Smooth muscle cell (in vitro differentiated cells): ENCODE measurements at regions not wholly inside any gene's neighbourhood (a gene's known extent, or its start where the extent isn't known, plus 50 kb on each side); places are given as distances from the start of the nearest gene placed in this dataset.

Experiments used
- DNase-seq: peaks from one replicate; lab custom pipeline; 2025; ENCODE audit not compliant: unreplicated experiment; lab: John Stamatoyannopoulos, UW
- H2AFZ ChIP-seq: fragments of 200-600 bp; sonication (generic); 2 replicates; pipeline ENCODE4 v1.6.0; 2016; ENCODE audit warnings: antibody characterized with exemption, low read depth, mild to moderate bottlenecking
- H3F3A ChIP-seq: fragments of 200-600 bp; sonication (generic); 2 replicates; pipeline ENCODE4 v1.6.0; 2017; ENCODE audit warnings: antibody characterized with exemption, low read depth
- H3K27ac ChIP-seq: fragments of 200-600 bp; sonication (generic); 2 replicates; pipeline ENCODE4 v1.5.1; 2016; ENCODE audit warnings: low read depth, mild to moderate bottlenecking
- H3K27me3 ChIP-seq: fragments of 200-600 bp; sonication (generic); 2 replicates; pipeline ENCODE4 v1.6.1; 2016; ENCODE audit warnings: low read depth, mild to moderate bottlenecking
- H3K36me3 ChIP-seq: fragments of 200-600 bp; sonication (generic); 2 replicates; pipeline ENCODE4 v1.5.1; 2016; ENCODE audit warnings: low read depth
- H3K4me1 ChIP-seq: fragments of 200-600 bp; sonication (generic); 2 replicates; pipeline ENCODE4 v1.5.1; 2016; ENCODE audit warnings: low read depth
- H3K4me2 ChIP-seq: fragments of 200-600 bp; sonication (generic); 2 replicates; pipeline ENCODE4 v1.6.0; 2016; ENCODE audit warnings: mild to moderate bottlenecking
- H3K4me3 ChIP-seq: fragments of 200-600 bp; sonication (generic); 2 replicates; pipeline ENCODE4 v1.5.1; 2016; ENCODE audit warnings: mild to moderate bottlenecking
- H3K79me2 ChIP-seq: fragments of 200-600 bp; sonication (generic); 2 replicates; pipeline ENCODE4 v1.6.0; 2016; ENCODE audit warnings: low read depth, mild to moderate bottlenecking
- H3K9ac ChIP-seq: fragments of 200-600 bp; sonication (generic); 2 replicates; pipeline ENCODE4 v1.6.0; 2016; ENCODE audit warnings: low read depth
- H3K9me3 ChIP-seq: fragments of 200-600 bp; sonication (generic); replicated peaks from 2 replicates; pipeline ENCODE4 v1.5.1; 2016; ENCODE audit warnings: low read depth
- H4K20me1 ChIP-seq: fragments of 200-600 bp; sonication (generic); 2 replicates; pipeline ENCODE4 v1.6.0; 2016; ENCODE audit warnings: low read depth
- WGBS: methylation state at CpG from one replicate; pipeline ENCODE4 v1.1.7; 2016; ENCODE audit warnings: low lambda C conversion rate; 5-methylcytosine and 5-hydroxymethylcytosine counted together
- TF ChIP-seq, protein P1 (sequence below): fragments of 200-600 bp; sonication (generic); IDR thresholded peaks from 2 replicates; pipeline ENCODE4 v1.5.1; 2017; ENCODE audit warnings: borderline replicate concordance, mild to moderate bottlenecking, antibody characterized with exemption; ENCODE audit not compliant: insufficient read depth, poor library complexity, severe bottlenecking

DNA sequence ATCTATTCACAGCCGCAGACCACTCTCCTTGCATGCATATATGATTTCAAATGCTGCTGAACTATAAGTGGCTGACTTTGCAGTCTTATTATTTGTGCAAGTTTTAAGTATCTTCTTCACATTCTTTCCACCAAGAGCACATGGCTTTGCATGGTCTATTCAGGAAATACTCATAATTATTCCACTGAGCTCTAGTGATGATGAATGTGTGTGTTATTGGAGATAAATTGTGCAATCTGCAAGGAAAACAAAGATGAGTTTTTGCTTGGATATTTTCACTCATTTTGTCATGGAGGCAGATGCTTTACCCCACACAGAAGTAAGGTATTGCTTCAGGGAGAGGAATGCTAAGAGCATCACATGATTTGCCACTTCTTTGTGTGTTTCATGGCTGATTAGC, 764.6 kb downstream of the TBC1D32 start:
- Histone ChIP-seq H3K4me1 (no peaks in the 10 kb centered on the region), H3K4me3 (no peak overlapping the region), H2AFZ (no peak overlapping the region), H3F3A (no peaks in the 10 kb centered on the region), H3K9ac (no peak overlapping the region), H4K20me1 (no peaks in the 10 kb centered on the region), H3K9me3 (no peaks in the 10 kb centered on the region), H3K79me2 (no peaks in the 10 kb centered on the region), H3K36me3 (no peaks in the 10 kb centered on the region), H3K4me2 (no peak overlapping the region), H3K27ac (no peak overlapping the region), H3K27me3 (no peaks in the 10 kb centered on the region)
- WGBS = 100% methylated on average over 1 of the region's 1 CpG
- TF ChIP-seq, protein P1, sequence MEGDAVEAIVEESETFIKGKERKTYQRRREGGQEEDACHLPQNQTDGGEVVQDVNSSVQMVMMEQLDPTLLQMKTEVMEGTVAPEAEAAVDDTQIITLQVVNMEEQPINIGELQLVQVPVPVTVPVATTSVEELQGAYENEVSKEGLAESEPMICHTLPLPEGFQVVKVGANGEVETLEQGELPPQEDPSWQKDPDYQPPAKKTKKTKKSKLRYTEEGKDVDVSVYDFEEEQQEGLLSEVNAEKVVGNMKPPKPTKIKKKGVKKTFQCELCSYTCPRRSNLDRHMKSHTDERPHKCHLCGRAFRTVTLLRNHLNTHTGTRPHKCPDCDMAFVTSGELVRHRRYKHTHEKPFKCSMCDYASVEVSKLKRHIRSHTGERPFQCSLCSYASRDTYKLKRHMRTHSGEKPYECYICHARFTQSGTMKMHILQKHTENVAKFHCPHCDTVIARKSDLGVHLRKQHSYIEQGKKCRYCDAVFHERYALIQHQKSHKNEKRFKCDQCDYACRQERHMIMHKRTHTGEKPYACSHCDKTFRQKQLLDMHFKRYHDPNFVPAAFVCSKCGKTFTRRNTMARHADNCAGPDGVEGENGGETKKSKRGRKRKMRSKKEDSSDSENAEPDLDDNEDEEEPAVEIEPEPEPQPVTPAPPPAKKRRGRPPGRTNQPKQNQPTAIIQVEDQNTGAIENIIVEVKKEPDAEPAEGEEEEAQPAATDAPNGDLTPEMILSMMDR = no peak
- DNase-seq = no peak

DNA sequence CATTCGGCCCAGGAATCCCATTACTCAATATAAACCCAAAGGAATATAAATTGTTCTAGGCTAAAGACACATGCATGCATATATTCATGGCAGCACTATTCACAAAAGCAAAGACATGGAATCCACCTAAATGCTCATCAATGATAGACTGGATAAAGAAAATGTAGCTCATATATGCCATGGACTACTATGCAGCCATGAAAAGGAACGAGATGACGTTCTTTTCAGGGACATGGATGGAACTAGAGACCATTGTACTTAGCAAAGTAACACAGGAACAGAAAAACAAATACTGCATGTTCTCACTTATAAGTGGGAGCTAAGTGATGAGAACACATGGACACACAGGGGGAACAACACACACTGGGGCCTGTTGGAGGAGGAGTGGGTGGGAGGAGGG, 769.5 kb downstream of the TBC1D32 start:
- no peak overlapping the region for H3K4me2 ChIP-seq
- H3K4me1 ChIP-seq = no peaks in the 10 kb centered on the region
- H2AFZ ChIP-seq = no peak overlapping the region
- 90% methylated on average over 3 of the region's 3 CpGs for WGBS
- no peak overlapping the region for H3K9ac ChIP-seq
- TF ChIP-seq, protein P1 = no peak
- H3K36me3 ChIP-seq = no peaks in the 10 kb centered on the region
- no peaks in the 10 kb centered on the region for H3K9me3 ChIP-seq
- H3K27me3 ChIP-seq = no peaks in the 10 kb centered on the region
- no peak overlapping the region for H3K27ac ChIP-seq
- no peaks in the 10 kb centered on the region for H4K20me1 ChIP-seq
- H3K79me2 ChIP-seq = no peaks in the 10 kb centered on the region
- H3F3A ChIP-seq = no peaks in the 10 kb centered on the region
- no peak for DNase-seq
- H3K4me3 ChIP-seq = no peak overlapping the region

DNA sequence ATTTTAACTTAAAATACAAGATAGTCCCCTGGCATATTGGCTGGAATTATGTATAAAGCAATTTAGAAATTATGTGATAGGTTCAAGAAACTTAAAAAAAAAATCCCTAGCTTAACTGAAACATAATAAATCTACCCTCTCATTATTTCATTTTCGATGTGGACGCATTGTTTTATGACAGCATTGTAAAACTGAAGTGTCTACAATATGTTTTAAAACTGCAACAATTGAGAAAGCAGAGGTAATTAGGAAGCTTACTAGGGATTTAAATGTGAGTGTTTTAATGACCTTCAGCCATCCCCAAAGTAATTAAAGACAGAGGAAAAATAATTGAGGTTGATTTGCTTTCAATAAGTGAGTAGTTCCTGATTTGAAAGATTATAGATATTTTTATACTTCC, 776.0 kb downstream of the TBC1D32 start:
- WGBS = 85% methylated on average over 2 of the region's 2 CpGs
- Histone ChIP-seq H3K4me2 (no peak overlapping the region), H3K4me3 (no peak overlapping the region), H3K27ac (no peak overlapping the region), H3K79me2 (no peaks in the 10 kb centered on the region), H3K36me3 (no peaks in the 10 kb centered on the region), H3K9ac (no peak overlapping the region), H4K20me1 (no peaks in the 10 kb centered on the region), H3F3A (no peaks in the 10 kb centered on the region), H3K9me3 (no peaks in the 10 kb centered on the region), H3K4me1 (no peaks in the 10 kb centered on the region), H3K27me3 (no peaks in the 10 kb centered on the region), H2AFZ (no peak overlapping the region)
- DNase-seq = no peak
- TF ChIP-seq, protein P1 = no peak

DNA sequence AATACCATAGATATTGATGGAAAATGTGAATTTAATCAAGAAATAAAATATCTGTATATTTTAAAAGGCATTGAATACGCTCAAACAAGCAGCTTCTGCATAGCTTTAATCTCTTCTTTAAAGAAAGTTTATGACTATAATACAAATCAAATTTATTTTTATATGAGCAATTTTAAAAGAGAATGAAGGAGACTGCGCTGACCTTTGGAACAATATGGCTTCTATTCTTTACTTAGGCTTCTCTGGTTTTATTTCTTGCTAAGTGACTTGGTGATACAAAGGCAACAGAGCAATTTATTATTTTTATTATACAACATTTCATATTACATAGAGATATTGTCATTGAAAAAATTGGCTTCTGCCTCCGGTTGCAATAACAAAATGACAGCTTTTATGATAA, 776.7 kb downstream of the TBC1D32 start:
- Histone ChIP-seq H3K27me3 (no peaks in the 10 kb centered on the region), H4K20me1 (no peaks in the 10 kb centered on the region), H3K79me2 (no peaks in the 10 kb centered on the region), H3K36me3 (no peaks in the 10 kb centered on the region), H3K9ac (no peak overlapping the region), H3K4me1 (no peaks in the 10 kb centered on the region), H3K9me3 (no peaks in the 10 kb centered on the region), H3K4me3 (no peak overlapping the region), H3K4me2 (no peak overlapping the region), H3K27ac (no peak overlapping the region), H2AFZ (no peak overlapping the region), H3F3A (no peaks in the 10 kb centered on the region)
- no peak for DNase-seq
- TF ChIP-seq, protein P1 = no peak
- 86% methylated on average over 3 of the region's 3 CpGs for whole genome bisulfite sequencing
